Smooth muscle cell (in vitro differentiated cells): ENCODE measurements at regions not wholly inside any gene's neighbourhood (a gene's known extent, or its start where the extent isn't known, plus 50 kb on each side); places are given as distances from the start of the nearest gene placed in this dataset.

ENCODE experiments used
- DNase-seq: peaks from one replicate; lab custom pipeline; 2025; ENCODE audit not compliant: unreplicated experiment; lab: John Stamatoyannopoulos, UW
- H2AFZ ChIP-seq: fragments of 200-600 bp; sonication (generic); 2 replicates; pipeline ENCODE4 v1.6.0; 2016; ENCODE audit warnings: antibody characterized with exemption, low read depth, mild to moderate bottlenecking
- H3F3A ChIP-seq: fragments of 200-600 bp; sonication (generic); 2 replicates; pipeline ENCODE4 v1.6.0; 2017; ENCODE audit warnings: antibody characterized with exemption, low read depth
- H3K27ac ChIP-seq: fragments of 200-600 bp; sonication (generic); 2 replicates; pipeline ENCODE4 v1.5.1; 2016; ENCODE audit warnings: low read depth, mild to moderate bottlenecking
- H3K27me3 ChIP-seq: fragments of 200-600 bp; sonication (generic); 2 replicates; pipeline ENCODE4 v1.6.1; 2016; ENCODE audit warnings: low read depth, mild to moderate bottlenecking
- H3K36me3 ChIP-seq: fragments of 200-600 bp; sonication (generic); 2 replicates; pipeline ENCODE4 v1.5.1; 2016; ENCODE audit warnings: low read depth
- H3K4me1 ChIP-seq: fragments of 200-600 bp; sonication (generic); 2 replicates; pipeline ENCODE4 v1.5.1; 2016; ENCODE audit warnings: low read depth
- H3K4me2 ChIP-seq: fragments of 200-600 bp; sonication (generic); 2 replicates; pipeline ENCODE4 v1.6.0; 2016; ENCODE audit warnings: mild to moderate bottlenecking
- H3K4me3 ChIP-seq: fragments of 200-600 bp; sonication (generic); 2 replicates; pipeline ENCODE4 v1.5.1; 2016; ENCODE audit warnings: mild to moderate bottlenecking
- H3K79me2 ChIP-seq: fragments of 200-600 bp; sonication (generic); 2 replicates; pipeline ENCODE4 v1.6.0; 2016; ENCODE audit warnings: low read depth, mild to moderate bottlenecking
- H3K9ac ChIP-seq: fragments of 200-600 bp; sonication (generic); 2 replicates; pipeline ENCODE4 v1.6.0; 2016; ENCODE audit warnings: low read depth
- H3K9me3 ChIP-seq: fragments of 200-600 bp; sonication (generic); replicated peaks from 2 replicates; pipeline ENCODE4 v1.5.1; 2016; ENCODE audit warnings: low read depth
- H4K20me1 ChIP-seq: fragments of 200-600 bp; sonication (generic); 2 replicates; pipeline ENCODE4 v1.6.0; 2016; ENCODE audit warnings: low read depth
- WGBS: methylation state at CpG from one replicate; pipeline ENCODE4 v1.1.7; 2016; ENCODE audit warnings: low lambda C conversion rate; 5-methylcytosine and 5-hydroxymethylcytosine counted together
- TF ChIP-seq, protein P1 (sequence below): fragments of 200-600 bp; sonication (generic); IDR thresholded peaks from 2 replicates; pipeline ENCODE4 v1.5.1; 2017; ENCODE audit warnings: borderline replicate concordance, mild to moderate bottlenecking, antibody characterized with exemption; ENCODE audit not compliant: insufficient read depth, poor library complexity, severe bottlenecking

- Histone ChIP-seq H3F3A (peaks cover 5% of the 10 kb centered on the region), H3K9ac (no peak overlapping the region), H3K27ac (no peak overlapping the region), H3K4me1 (peaks cover 12% of the 10 kb centered on the region), H4K20me1 (no peaks in the 10 kb centered on the region), H3K36me3 (no peaks in the 10 kb centered on the region), H3K9me3 (no peaks in the 10 kb centered on the region), H3K4me3 (no peak overlapping the region), H3K79me2 (no peaks in the 10 kb centered on the region), H3K27me3 (no peaks in the 10 kb centered on the region), H2AFZ (no peak overlapping the region), H3K4me2 (no peak overlapping the region)
- TF ChIP-seq, protein P1, sequence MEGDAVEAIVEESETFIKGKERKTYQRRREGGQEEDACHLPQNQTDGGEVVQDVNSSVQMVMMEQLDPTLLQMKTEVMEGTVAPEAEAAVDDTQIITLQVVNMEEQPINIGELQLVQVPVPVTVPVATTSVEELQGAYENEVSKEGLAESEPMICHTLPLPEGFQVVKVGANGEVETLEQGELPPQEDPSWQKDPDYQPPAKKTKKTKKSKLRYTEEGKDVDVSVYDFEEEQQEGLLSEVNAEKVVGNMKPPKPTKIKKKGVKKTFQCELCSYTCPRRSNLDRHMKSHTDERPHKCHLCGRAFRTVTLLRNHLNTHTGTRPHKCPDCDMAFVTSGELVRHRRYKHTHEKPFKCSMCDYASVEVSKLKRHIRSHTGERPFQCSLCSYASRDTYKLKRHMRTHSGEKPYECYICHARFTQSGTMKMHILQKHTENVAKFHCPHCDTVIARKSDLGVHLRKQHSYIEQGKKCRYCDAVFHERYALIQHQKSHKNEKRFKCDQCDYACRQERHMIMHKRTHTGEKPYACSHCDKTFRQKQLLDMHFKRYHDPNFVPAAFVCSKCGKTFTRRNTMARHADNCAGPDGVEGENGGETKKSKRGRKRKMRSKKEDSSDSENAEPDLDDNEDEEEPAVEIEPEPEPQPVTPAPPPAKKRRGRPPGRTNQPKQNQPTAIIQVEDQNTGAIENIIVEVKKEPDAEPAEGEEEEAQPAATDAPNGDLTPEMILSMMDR = no peak
- no peak for DNase-seq
- WGBS = 99% methylated on average over 3 of the region's 3 CpGs
Measured at GRCh38 chr2:63786471-63786870, 55.2 kb upstream of the UGP2 start.

DNA sequence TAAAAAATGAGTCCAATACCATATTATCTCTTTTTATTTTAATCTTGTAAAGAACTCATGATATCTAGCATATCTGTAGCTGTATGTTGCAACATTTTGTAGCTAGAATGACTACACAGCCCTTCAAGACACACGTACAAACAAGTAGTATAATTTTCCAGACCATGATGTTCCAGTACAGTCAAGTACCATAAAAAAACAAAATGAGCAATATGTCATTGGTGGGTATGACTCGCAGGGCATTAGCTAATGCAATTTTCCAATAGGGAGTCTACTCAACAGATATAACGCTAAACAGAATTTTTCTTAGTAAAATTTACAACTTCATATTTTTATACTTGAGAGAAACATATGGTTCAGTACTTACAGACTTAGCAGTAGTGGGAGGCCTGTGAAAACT, 53.6 kb upstream of the UGP2 start:
- Histone ChIP-seq H3K36me3 (no peaks in the 10 kb centered on the region), H3F3A (peaks cover 5% of the 10 kb centered on the region), H3K4me3 (no peak overlapping the region), H3K4me1 (peaks cover 13% of the 10 kb centered on the region), H3K9me3 (no peaks in the 10 kb centered on the region), H2AFZ (no peak overlapping the region), H4K20me1 (no peaks in the 10 kb centered on the region), H3K9ac (no peak overlapping the region), H3K27me3 (no peaks in the 10 kb centered on the region), H3K27ac (peak overlapping the region; percentile 94), H3K4me2 (no peak overlapping the region), H3K79me2 (no peaks in the 10 kb centered on the region)
- WGBS = 38% methylated on average over 3 of the region's 3 CpGs
- DNase-seq = no peak
- TF ChIP-seq, protein P1 = no peak

GRCh38 chr2:63789338-63790020, 52.2 kb upstream of the UGP2 start:
- peak overlapping the region; percentile 94 for H3K27ac ChIP-seq
- H4K20me1 ChIP-seq = no peaks in the 10 kb centered on the region
- no peaks in the 10 kb centered on the region for H3K27me3 ChIP-seq
- no peak overlapping the region for H3K4me3 ChIP-seq
- peaks cover 5% of the 10 kb centered on the region for H3F3A ChIP-seq
- no peaks in the 10 kb centered on the region for H3K9me3 ChIP-seq
- 87% methylated on average over 5 of the region's 5 CpGs for WGBS
- no peaks in the 10 kb centered on the region for H3K79me2 ChIP-seq
- no peak overlapping the region for H3K9ac ChIP-seq
- TF ChIP-seq, protein P1 = no peak
- peak overlapping the region; percentile 71 for H3K4me2 ChIP-seq
- peaks cover 13% of the 10 kb centered on the region for H3K4me1 ChIP-seq
- no peak for DNase-seq
- no peak overlapping the region for H2AFZ ChIP-seq
- no peaks in the 10 kb centered on the region for H3K36me3 ChIP-seq

- peak overlapping the region; percentile 74 for H3K9ac ChIP-seq
- H3K27ac ChIP-seq = peak overlapping the region; percentile 94
- peaks cover 10% of the 10 kb centered on the region for H3K4me1 ChIP-seq
- H3K36me3 ChIP-seq = no peaks in the 10 kb centered on the region
- TF ChIP-seq, protein P1 = no peak
- peaks cover 5% of the 10 kb centered on the region for H3F3A ChIP-seq
- 74% methylated on average over 2 of the region's 2 CpGs for WGBS
- DNase-seq = no peak
- H3K9me3 ChIP-seq = no peaks in the 10 kb centered on the region
- no peak overlapping the region for H3K4me3 ChIP-seq
- H3K27me3 ChIP-seq = no peaks in the 10 kb centered on the region
- H3K4me2 ChIP-seq = peak overlapping the region; percentile 71
- no peaks in the 10 kb centered on the region for H3K79me2 ChIP-seq
- H4K20me1 ChIP-seq = no peaks in the 10 kb centered on the region
- H2AFZ ChIP-seq = no peak overlapping the region
Measured at GRCh38 chr2:63790491-63790890, 51.2 kb upstream of the UGP2 start.
